Peyer's patch (tissue), 4 donors: ENCODE measurements at regions not wholly inside any gene's neighbourhood (a gene's known extent, or its start where the extent isn't known, plus 50 kb on each side); places are given as distances from the start of the nearest gene placed in this dataset.

Experiments
- DNase-seq, 3 donors: peaks; one replicate each; pipeline ENCODE4 v3.0.0-alpha.2; 2017 to 2019
- H3K27ac ChIP-seq, 4 donors: fragments of 200-600 bp; sonication (generic); one replicate each; pipeline ENCODE4 v1.5.1; 2016 to 2019
- H3K27me3 ChIP-seq, 2 donors: fragments of 200-600 bp; sonication (generic); one replicate each; pipeline ENCODE4 v1.5.1; 2019
- H3K36me3 ChIP-seq, 3 donors: fragments of 200-600 bp; sonication (generic); one replicate each; pipeline ENCODE4 v1.5.1; 2016 to 2019
- H3K4me1 ChIP-seq, 4 donors: fragments of 200-600 bp; sonication (generic); one replicate each; pipeline ENCODE4 v1.5.1; 2016 to 2019
- H3K4me3 ChIP-seq, 4 donors: fragments of 200-600 bp; sonication (generic); 1 replicate in 3 of 4; 2 replicates in 1 of 4; pipeline ENCODE4 v1.5.1; 2016 to 2019; ENCODE audit warnings: mild to moderate bottlenecking in 1 of 4
- H3K9me3 ChIP-seq, 4 donors: fragments of 200-600 bp; sonication (generic); one replicate each; pipeline ENCODE4 v1.5.1; 2016 to 2019; ENCODE audit warnings: mild to moderate bottlenecking in 1 of 4
- CTCF ChIP-seq, 6 experiments: fragments of 450-650 bp in 4 of 6; fragments of 200-600 bp in 2 of 6; sonication (generic) in 1 of 6; IDR thresholded peaks; one replicate each; pipeline ENCODE4 v1.5.1; 2017 to 2019; ENCODE audit warnings: antibody characterized with exemption in 6 of 6, mild to moderate bottlenecking in 3 of 6, moderate library complexity in 1 of 6
- POLR2A ChIP-seq, 2 donors: fragments of 450-650 bp; IDR thresholded peaks; one replicate each; pipeline ENCODE4 v1.5.1; 2017; ENCODE audit warnings: antibody characterized with exemption in 2 of 2, mild to moderate bottlenecking in 2 of 2, moderate library complexity in 2 of 2

- TF ChIP-seq POLR2A (IDR thresholded peaks at IDR 0.05) = no peak
- TF ChIP-seq CTCF (IDR thresholded peaks at IDR 0.05) = no peak
- H3K4me3 ChIP-seq = no peak overlapping the region
- no peak for DNase-seq
- H3K27me3 ChIP-seq = no peaks in the 10 kb centered on the region
- H3K4me1 ChIP-seq = no peaks in the 10 kb centered on the region
- no peaks in the 10 kb centered on the region for H3K9me3 ChIP-seq
- no peaks in the 10 kb centered on the region for H3K36me3 ChIP-seq
- H3K27ac ChIP-seq = no peak overlapping the region
Observed at GRCh38 chr1:72498371-72498770, 216.0 kb upstream of the NEGR1 start.

GRCh38 chr1:72489801-72490200 is 207.5 kb upstream of the NEGR1 start:
- H3K36me3 ChIP-seq = no peaks in the 10 kb centered on the region
- TF ChIP-seq POLR2A (IDR thresholded peaks at IDR 0.05) = no peak
- TF ChIP-seq CTCF (IDR thresholded peaks at IDR 0.05) = no peak
- no peak overlapping the region for H3K27ac ChIP-seq
- no peaks in the 10 kb centered on the region for H3K9me3 ChIP-seq
- no peaks in the 10 kb centered on the region for H3K4me1 ChIP-seq
- H3K4me3 ChIP-seq = no peak overlapping the region
- no peak for DNase-seq
- H3K27me3 ChIP-seq = no peaks in the 10 kb centered on the region

GRCh38 chr1:72485801-72486200 is 203.5 kb upstream of the NEGR1 start:
- Histone ChIP-seq H3K27ac (no peak overlapping the region), H3K27me3 (no peaks in the 10 kb centered on the region)

GRCh38 chr1:72483846-72484357 is 201.6 kb upstream of the NEGR1 start:
- no peak for DNase-seq
- TF ChIP-seq POLR2A (IDR thresholded peaks at IDR 0.05) = no peak
- no peak for TF ChIP-seq CTCF (IDR thresholded peaks at IDR 0.05)
- Histone ChIP-seq H3K9me3 (peaks cover 0 to 2% (median 0%) of the 10 kb centered on the region in 4 donors), H3K4me3 (no peak overlapping the region), H3K4me1 (no peaks in the 10 kb centered on the region), H3K36me3 (no peaks in the 10 kb centered on the region), H3K27ac (no peak overlapping the region), H3K27me3 (no peaks in the 10 kb centered on the region)

More at GRCh38 chr1:72485801-72486200, 203.5 kb upstream of the NEGR1 start:
- H3K9me3 ChIP-seq = no peaks in the 10 kb centered on the region
- H3K4me3 ChIP-seq = no peak overlapping the region
- H3K4me1 ChIP-seq = no peaks in the 10 kb centered on the region
- H3K36me3 ChIP-seq = no peaks in the 10 kb centered on the region
- DNase-seq = no peak
- TF ChIP-seq POLR2A (IDR thresholded peaks at IDR 0.05) = no peak
- TF ChIP-seq CTCF (IDR thresholded peaks at IDR 0.05) = no peak

- peaks cover 0 to 2% (median 0%) of the 10 kb centered on the region in 4 donors for H3K9me3 ChIP-seq
- H3K4me3 ChIP-seq = no peak overlapping the region
- DNase-seq = no peak
- H3K4me1 ChIP-seq = no peaks in the 10 kb centered on the region
- H3K27me3 ChIP-seq = no peaks in the 10 kb centered on the region
- no peaks in the 10 kb centered on the region for H3K36me3 ChIP-seq
- TF ChIP-seq POLR2A (IDR thresholded peaks at IDR 0.05) (no peak), CTCF (IDR thresholded peaks at IDR 0.05) (no peak)
- no peak overlapping the region for H3K27ac ChIP-seq
Observed at GRCh38 chr1:72482736-72483413, 200.5 kb upstream of the NEGR1 start.
